T-helper 1 cell treated with Interleukin-12 subunit alpha and Interleukin-12 subunit beta and Interleukin-4 antibody, amounts not matched to agents 30 μg/mL and 1 μg/mL, for 36 hours (primary cell): ENCODE measurements at regions not wholly inside any gene's neighbourhood (a gene's known extent, or its start where the extent isn't known, plus 50 kb on each side); places are given as distances from the start of the nearest gene placed in this dataset.

Source experiments
- H3K27ac Mint-ChIP-seq: one replicate; pipeline ENCODE4 v1.8.0; 2021; ENCODE audit warnings: mild to moderate bottlenecking, mixed read lengths
- H3K27me3 Mint-ChIP-seq: one replicate; pipeline ENCODE4 v1.8.0; 2021; ENCODE audit warnings: low read depth, mixed read lengths
- H3K36me3 Mint-ChIP-seq: one replicate; pipeline ENCODE4 v1.8.0; 2021; ENCODE audit warnings: low read depth, mixed read lengths
- H3K4me1 Mint-ChIP-seq: one replicate; pipeline ENCODE4 v1.8.0; 2021; ENCODE audit warnings: low read depth, mixed read lengths
- H3K4me3 Mint-ChIP-seq: one replicate; pipeline ENCODE4 v1.8.0; 2021; ENCODE audit warnings: mild to moderate bottlenecking, moderate library complexity, mixed read lengths
- H3K9me3 Mint-ChIP-seq: one replicate; pipeline ENCODE4 v1.8.0; 2021; ENCODE audit warnings: mixed read lengths

DNA sequence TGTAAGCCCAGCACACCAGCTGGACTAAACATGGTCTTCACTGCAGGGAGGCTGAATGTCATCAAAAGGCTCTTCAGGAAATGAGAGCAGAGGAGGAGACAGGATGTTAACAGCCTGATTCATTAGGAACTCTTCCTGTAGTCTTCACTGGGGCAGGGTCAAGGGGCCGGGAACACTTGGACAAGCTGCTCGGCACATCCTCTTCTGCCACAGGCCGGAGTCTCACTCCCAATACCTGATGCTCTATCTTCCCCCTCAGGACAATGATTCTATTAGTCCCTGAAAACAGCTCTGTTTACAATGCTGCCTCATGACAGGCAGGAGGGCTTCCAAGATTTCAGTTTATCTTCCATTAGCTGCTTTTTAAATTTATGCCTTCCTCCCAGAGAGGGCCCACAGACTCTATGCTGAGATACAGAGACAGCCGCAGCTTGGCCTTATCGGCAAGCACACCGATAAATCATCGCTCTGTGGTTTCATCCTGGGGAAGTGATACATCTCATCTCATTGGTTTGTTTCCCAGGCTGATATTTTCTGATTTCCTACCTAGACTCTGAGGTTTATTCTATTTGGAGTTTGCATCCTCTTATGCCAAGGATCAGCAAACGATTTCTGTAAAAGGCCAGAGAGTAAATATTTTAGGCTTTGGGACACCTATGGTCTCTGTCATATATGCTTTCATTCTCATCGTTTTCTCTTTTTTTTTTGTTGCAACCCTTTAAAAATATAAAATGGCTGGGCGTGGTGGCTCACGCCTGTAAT is 214.0 kb upstream of the ASIC2 start:
- H3K36me3 Mint-ChIP-seq = no peaks in the 10 kb centered on the region
- H3K27ac Mint-ChIP-seq = no peak overlapping the region
- H3K9me3 Mint-ChIP-seq = peaks cover 4% of the 10 kb centered on the region
- H3K4me3 Mint-ChIP-seq = no peak overlapping the region
- peaks cover 16% of the 10 kb centered on the region for H3K27me3 Mint-ChIP-seq
- H3K4me1 Mint-ChIP-seq = peaks cover 11% of the 10 kb centered on the region

DNA sequence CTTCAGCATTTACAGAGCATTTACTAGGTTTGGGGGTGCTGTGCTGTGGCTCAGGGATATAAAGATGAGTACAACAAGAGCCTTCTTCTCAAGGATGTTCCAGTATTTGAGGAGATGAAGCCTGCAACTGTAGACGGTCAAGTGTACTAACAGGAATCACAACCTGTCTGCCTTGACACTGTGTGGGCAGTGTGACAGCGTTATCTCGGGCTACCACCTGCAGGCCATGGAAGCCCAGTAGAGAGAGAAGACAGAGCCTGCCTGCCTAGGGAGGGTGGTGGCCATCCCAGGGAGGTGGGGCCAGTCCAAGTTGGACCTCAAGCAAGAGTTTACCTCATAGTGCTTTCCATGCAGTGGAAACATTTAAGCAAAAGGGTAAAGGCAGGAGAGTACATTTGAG is 215.1 kb upstream of the ASIC2 start:
- H3K9me3 Mint-ChIP-seq = peaks cover 11% of the 10 kb centered on the region
- H3K4me3 Mint-ChIP-seq = no peak overlapping the region
- peaks cover 14% of the 10 kb centered on the region for H3K4me1 Mint-ChIP-seq
- H3K27me3 Mint-ChIP-seq = peaks cover 16% of the 10 kb centered on the region
- no peak overlapping the region for H3K27ac Mint-ChIP-seq
- no peaks in the 10 kb centered on the region for H3K36me3 Mint-ChIP-seq

DNA sequence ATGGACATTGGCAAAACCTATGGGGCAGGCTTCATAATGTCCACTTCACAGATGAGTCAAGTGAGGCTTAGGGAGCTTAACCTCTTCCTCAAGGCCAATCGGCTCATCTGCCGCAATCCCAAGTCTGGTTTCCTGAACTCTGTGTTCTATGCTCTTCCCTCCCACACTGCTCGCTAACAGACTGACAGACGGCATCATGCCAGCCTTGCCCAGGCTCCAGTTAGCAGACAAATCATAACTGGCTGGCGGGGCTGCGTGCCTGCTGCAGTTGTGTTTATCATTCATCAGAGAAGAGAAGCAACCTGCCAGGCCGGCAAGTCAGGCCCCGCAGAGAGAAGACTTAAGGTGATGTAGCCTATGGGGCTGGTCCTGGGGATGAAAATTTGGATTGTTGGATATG is 216.2 kb upstream of the ASIC2 start:
- Mint-ChIP-seq H3K36me3 (no peaks in the 10 kb centered on the region), H3K4me3 (no peak overlapping the region), H3K9me3 (peaks cover 12% of the 10 kb centered on the region), H3K4me1 (peaks cover 14% of the 10 kb centered on the region), H3K27ac (no peak overlapping the region), H3K27me3 (peaks cover 13% of the 10 kb centered on the region)

DNA sequence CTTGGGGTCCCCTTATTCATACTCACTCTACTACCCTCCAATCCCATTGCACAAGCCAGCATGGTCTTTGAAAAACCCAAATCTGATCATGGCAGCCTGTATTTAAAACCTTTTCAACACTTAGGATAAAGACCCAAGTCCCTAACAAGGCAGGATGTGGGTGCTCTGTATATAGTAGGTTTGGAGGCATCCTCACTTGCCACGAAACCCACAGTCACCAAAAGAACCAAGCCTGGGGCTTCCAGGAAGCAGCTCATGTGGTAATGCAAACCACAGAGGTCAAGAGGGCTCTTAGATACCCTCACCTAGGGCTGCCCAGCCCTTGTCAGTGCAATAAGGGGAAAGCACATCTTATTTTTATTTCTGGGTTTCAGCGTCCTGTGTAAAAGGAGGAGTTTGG is 218.6 kb upstream of the ASIC2 start:
- H3K27ac Mint-ChIP-seq = no peak overlapping the region
- H3K27me3 Mint-ChIP-seq = peaks cover 12% of the 10 kb centered on the region
- peak overlapping the region; percentile 12 for H3K4me3 Mint-ChIP-seq
- peaks cover 12% of the 10 kb centered on the region for H3K9me3 Mint-ChIP-seq
- peaks cover 14% of the 10 kb centered on the region for H3K4me1 Mint-ChIP-seq
- no peaks in the 10 kb centered on the region for H3K36me3 Mint-ChIP-seq

DNA sequence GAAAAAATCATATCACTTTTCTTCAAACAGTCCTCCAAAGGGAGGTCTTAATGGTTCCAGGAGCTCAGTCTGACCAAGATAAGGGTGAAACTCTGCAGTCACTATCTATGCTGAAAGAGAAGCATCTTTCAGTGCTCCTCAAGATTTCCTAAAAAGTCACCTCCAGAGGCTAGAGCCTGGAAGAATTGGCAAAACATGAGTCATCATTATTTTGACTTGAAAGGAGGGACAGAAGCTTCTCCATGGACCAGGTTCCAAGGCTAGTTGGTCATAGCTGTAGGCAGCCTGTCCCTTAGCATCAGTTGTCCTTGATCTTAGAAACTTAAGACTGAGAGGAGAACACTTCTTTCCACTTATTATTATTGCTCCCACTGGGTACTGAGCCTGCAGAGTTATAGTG is 219.0 kb upstream of the ASIC2 start:
- Mint-ChIP-seq H3K36me3 (no peaks in the 10 kb centered on the region), H3K27me3 (peaks cover 9% of the 10 kb centered on the region)

DNA sequence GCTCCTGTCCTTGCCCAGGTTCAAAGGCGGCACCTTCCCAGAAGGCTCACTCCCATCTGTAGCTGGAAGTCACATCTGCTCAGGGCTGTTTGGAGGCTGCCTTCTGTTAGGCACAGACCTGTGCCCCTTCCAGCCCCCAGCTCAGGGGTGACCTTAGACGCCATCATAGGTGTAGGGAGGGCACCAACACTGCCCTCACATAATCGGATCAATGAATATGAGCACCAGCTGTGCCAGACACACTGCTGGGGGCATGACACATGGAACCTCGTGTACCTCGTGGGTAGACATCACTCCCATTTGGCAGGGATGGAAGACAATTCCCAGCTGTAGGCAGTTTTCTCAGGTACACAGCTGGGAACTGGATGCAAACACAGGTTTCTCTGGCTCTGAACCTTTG is 220.7 kb upstream of the ASIC2 start:
- Mint-ChIP-seq H3K4me1 (peaks cover 11% of the 10 kb centered on the region), H3K36me3 (no peaks in the 10 kb centered on the region), H3K27ac (no peak overlapping the region), H3K4me3 (no peak overlapping the region), H3K27me3 (peaks cover 5% of the 10 kb centered on the region), H3K9me3 (peaks cover 12% of the 10 kb centered on the region)

More for the DNA sequence above, 219.0 kb upstream of the ASIC2 start:
- H3K27ac Mint-ChIP-seq = no peak overlapping the region
- no peak overlapping the region for H3K4me3 Mint-ChIP-seq
- peaks cover 13% of the 10 kb centered on the region for H3K4me1 Mint-ChIP-seq
- peaks cover 12% of the 10 kb centered on the region for H3K9me3 Mint-ChIP-seq

DNA sequence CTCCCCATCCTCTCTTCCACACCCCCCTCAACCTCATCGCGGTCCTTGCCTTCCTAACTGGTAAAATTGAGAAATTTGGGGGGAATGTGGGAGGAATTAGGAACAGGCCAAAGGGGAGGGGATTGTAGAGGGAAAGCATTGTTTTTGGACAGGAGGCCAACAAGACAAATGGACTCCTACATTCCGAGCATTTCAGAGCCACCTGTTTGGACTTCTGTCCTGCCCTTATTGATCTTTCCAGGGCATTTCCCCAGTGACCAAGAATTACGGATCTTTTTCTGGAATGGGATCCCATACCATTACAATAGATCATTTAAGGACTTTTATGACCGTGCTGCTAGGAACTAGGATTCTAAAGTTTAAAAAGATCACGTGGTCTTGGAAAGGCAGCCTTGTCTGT is 221.3 kb upstream of the ASIC2 start:
- Mint-ChIP-seq H3K36me3 (no peaks in the 10 kb centered on the region), H3K4me3 (no peak overlapping the region), H3K9me3 (peaks cover 12% of the 10 kb centered on the region), H3K27ac (no peak overlapping the region), H3K27me3 (peaks cover 4% of the 10 kb centered on the region), H3K4me1 (peaks cover 11% of the 10 kb centered on the region)

DNA sequence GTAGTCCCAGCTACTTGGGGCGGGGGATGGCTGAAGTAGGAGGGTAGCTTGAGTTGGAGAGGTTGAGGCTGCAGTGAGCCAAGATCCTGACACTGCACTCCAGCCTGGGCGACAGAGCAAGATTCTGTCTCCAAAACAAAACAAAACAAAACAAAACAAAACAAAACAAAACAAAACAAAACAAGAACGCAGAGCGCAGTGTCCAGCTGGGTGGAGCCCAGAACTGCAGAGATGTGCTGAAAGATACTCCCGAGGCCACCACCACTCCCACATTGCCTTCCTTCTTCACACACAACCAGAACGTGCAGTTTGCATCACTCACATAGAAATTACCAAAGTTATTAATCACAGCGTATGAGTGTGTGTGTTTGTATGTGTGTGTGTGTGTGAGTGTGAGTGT is 222.9 kb upstream of the ASIC2 start:
- no peak overlapping the region for H3K27ac Mint-ChIP-seq
- H3K4me1 Mint-ChIP-seq = peaks cover 11% of the 10 kb centered on the region
- no peaks in the 10 kb centered on the region for H3K36me3 Mint-ChIP-seq
- H3K27me3 Mint-ChIP-seq = no peaks in the 10 kb centered on the region
- no peak overlapping the region for H3K4me3 Mint-ChIP-seq
- H3K9me3 Mint-ChIP-seq = peaks cover 12% of the 10 kb centered on the region

DNA sequence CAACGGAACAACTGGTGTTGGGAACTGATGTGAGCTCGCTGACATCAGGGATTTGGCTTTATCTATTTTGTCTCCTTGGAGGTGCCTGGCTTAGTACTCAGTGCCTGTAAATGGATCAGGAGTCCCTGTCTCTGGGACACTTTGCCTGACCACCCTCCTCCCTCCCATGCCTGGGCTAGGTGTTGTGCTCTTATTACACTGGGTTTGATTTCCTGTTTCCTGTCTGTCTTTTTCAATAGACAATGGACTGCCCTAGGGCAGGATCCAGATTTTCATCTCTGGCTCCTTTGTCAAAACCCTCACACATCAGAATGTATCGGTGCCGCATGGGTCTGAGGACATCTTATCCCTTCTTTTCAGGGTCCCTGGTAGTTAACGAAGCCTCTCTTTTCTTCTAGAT is 223.6 kb upstream of the ASIC2 start:
- H3K9me3 Mint-ChIP-seq = peaks cover 8% of the 10 kb centered on the region
- H3K36me3 Mint-ChIP-seq = no peaks in the 10 kb centered on the region
- H3K27ac Mint-ChIP-seq = no peak overlapping the region
- peaks cover 7% of the 10 kb centered on the region for H3K4me1 Mint-ChIP-seq
- no peaks in the 10 kb centered on the region for H3K27me3 Mint-ChIP-seq
- no peak overlapping the region for H3K4me3 Mint-ChIP-seq

DNA sequence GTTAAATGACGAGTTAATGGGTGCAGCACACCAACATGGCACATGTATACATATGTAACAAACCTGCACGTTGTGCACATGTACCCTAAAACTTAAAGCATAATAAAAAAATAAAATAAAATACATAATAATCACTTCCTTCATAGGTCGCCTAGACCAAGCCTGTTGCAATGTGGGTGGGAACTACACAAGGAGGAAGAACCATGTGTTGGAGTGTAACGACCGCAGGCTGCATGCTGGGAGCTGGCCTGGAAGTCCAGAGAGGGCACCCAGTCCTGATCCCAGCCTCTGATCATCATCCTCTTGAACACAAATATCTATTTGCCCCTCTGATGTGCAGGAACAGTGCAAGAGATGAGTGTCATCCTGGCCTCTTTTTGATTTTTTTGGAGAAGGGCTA is 224.7 kb upstream of the ASIC2 start:
- Mint-ChIP-seq H3K27me3 (no peaks in the 10 kb centered on the region), H3K4me3 (no peak overlapping the region), H3K4me1 (no peaks in the 10 kb centered on the region)

DNA sequence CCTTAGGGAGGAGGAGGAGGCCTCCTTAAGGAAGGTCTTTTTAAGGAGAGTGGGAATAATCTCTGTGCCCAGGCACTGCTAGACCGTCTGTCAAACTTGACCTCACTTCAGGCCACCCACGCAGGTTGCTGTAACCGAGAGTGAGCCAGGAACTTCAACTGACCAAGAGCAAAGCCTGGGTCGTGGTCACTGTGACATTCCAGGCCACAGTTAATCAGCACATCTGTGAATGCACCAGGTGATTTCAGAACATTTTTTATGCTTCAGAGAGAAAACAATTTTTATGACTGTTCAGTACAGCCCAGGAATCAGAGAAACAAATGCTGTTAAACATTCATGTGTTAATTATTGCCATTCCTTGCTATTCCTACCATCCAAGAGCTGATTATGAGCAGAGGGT is 226.6 kb upstream of the ASIC2 start:
- H3K27me3 Mint-ChIP-seq = no peaks in the 10 kb centered on the region
- H3K4me1 Mint-ChIP-seq = no peaks in the 10 kb centered on the region
- no peaks in the 10 kb centered on the region for H3K36me3 Mint-ChIP-seq
- H3K4me3 Mint-ChIP-seq = no peak overlapping the region
- H3K27ac Mint-ChIP-seq = no peak overlapping the region
- no peaks in the 10 kb centered on the region for H3K9me3 Mint-ChIP-seq

More for the DNA sequence above, 224.7 kb upstream of the ASIC2 start:
- Mint-ChIP-seq H3K27ac (no peak overlapping the region), H3K36me3 (no peaks in the 10 kb centered on the region), H3K9me3 (peaks cover 4% of the 10 kb centered on the region)

DNA sequence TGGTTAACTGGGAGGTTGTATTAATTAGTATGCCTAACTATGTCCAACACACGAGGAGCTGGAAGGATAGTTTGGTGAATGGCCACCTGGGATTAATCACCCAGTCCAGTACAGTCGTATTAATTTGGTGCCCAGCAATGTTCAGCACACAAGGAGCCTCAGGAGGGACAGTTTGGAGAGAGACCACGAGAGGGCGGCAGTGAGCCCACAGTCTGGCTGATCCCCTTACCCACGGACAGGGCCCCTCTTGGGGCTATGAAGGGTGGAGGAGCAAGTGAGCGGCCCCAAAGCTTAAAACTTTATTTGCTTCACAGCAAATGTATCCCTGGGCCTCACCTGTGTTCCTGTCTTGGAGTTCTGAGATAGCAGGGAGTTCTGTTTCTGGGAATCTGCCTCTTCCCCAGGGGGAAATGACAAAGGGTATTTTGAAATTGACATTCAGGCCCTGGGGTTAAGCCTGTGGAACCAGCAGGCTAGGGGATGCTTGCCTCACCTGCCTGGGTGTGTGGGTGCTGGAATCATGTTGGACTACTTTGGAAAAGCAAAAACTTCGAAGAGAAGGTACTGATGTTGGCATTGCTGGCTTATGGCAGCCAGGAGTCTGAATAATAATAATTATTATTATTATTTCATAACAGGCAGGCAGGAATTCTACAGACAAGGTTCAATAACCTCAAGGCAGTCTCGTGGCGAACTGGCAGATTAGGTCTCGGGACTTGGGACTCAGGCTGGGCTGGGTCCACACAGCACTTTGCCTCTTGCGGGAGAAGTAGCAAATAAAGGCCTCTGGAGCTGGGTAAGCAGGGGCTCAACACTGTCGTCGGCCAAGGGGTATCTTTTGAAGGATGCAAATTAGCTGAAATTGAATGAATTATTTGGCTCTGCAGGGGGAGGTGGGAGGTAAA is 227.6 kb upstream of the ASIC2 start:
- no peaks in the 10 kb centered on the region for H3K36me3 Mint-ChIP-seq
- H3K4me1 Mint-ChIP-seq = no peaks in the 10 kb centered on the region
- no peak overlapping the region for H3K27ac Mint-ChIP-seq
- H3K9me3 Mint-ChIP-seq = no peaks in the 10 kb centered on the region
- H3K4me3 Mint-ChIP-seq = no peak overlapping the region
- no peaks in the 10 kb centered on the region for H3K27me3 Mint-ChIP-seq

DNA sequence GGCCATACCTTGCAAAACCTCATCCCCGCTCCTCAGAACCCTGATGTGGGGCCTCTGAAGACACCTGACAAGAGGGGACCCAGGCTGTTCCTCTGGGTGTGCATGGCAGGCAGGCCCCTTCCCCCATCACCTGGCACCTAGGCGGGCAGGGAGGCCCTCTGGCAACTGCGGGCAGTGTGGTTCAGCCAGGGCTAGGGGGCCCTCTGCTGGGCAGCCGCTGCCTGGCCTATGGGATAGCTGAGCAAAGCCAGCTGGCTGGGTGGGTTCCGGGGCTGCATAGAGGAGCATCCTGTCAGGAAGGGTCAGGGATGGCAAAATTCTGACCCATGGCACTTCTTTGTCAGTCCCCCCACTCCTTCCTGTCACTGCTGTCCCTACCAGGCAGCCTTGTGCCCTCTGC is 228.7 kb upstream of the ASIC2 start:
- H3K27me3 Mint-ChIP-seq = no peaks in the 10 kb centered on the region
- no peak overlapping the region for H3K4me3 Mint-ChIP-seq
- H3K36me3 Mint-ChIP-seq = no peaks in the 10 kb centered on the region
- no peak overlapping the region for H3K27ac Mint-ChIP-seq
- H3K9me3 Mint-ChIP-seq = no peaks in the 10 kb centered on the region
- no peaks in the 10 kb centered on the region for H3K4me1 Mint-ChIP-seq

DNA sequence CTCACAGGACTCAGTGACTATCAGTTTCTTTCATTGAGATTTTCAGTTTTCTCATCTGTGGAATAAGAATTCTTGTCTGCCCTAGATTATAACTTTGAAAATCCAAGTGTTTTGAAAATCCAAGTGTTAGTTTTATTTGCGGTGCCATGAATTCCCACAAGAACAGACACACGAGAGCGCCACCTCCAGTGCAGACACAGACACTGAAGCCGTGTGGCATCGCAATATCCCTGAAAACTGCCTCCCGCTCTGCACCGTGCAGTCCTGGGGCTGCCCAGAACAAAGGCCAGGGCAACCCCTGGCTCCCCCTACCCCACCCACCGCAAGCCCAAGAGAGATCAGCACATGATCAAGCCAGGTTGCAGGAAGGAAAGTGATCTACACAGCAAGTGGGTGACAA is 229.5 kb upstream of the ASIC2 start:
- Mint-ChIP-seq H3K9me3 (peaks cover 2% of the 10 kb centered on the region), H3K27ac (no peak overlapping the region), H3K4me1 (no peaks in the 10 kb centered on the region), H3K36me3 (no peaks in the 10 kb centered on the region), H3K27me3 (no peaks in the 10 kb centered on the region), H3K4me3 (no peak overlapping the region)

DNA sequence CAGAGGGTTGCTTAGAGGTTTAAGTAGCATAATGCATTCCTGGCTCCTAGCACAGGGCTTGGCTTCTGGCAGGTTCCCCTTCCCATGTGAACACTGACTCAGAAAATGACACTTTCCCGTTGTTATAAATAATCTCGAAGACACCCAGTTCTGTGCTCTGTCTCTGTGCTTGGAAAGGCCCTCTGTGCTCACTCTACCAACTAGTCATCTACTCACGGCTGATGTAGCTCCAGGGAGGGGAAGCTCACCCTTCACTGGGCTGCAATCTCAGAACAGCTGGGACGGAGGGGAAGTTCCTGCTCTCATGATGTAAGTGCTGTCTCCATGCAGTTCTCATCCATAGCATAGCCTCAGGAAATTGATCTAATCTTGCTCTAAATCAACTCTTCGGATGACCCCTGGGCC is 230.5 kb upstream of the ASIC2 start:
- Mint-ChIP-seq H3K4me1 (no peaks in the 10 kb centered on the region), H3K36me3 (no peaks in the 10 kb centered on the region), H3K9me3 (peaks cover 4% of the 10 kb centered on the region), H3K4me3 (no peak overlapping the region), H3K27me3 (no peaks in the 10 kb centered on the region), H3K27ac (no peak overlapping the region)
